ENCODE measurements at regions not wholly inside any gene's neighbourhood (a gene's known extent, or its start where the extent isn't known, plus 50 kb on each side); places are given as distances from the start of the nearest gene placed in this dataset.

DNA sequence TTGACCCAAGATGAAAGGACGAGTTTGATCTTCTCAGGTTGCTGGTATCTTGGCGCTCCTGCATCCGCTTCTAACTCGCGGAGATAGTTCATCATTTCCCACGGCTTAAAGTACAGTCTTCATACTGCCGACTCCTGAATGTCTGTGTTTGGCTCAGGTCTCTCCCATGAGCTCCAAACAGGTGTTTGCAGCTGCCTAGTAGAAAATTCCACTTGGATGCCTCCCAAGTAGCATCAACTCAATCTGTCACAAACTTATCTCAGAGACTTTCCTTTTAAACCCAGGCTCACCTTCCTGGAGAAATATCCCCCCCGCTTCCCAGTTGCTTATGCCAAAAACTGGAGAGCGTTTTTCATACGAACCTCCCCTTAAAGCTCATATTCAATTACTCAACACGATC lies 986.5 kb downstream of the TBC1D22A start:
- no peak for DNase-seq (ENCODE audit: low read depth in 2 of 3, low spot score in 2 of 3)

DNA sequence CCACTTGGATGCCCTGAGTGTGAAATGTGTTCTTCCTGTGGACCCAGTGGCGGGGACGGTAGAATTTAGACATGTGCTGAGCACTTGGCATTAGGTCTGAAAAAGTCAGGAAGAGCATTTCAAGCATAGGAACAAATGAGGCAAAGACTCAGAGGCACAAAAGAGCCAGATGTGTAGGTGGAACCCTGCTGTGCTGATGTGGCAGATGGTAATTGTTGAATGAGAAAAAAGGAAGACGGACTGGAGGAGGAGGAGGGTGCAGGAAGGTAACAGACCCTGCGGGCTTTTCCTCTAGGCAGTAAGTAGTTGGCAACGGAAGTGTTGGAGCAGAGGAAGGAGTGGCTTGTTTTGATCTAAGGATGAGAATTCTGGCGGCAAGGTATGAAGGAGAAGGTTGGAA lies 985.8 kb downstream of the TBC1D22A start:
- no peak for DNase-seq (ENCODE audit: low read depth in 2 of 3, low spot score in 2 of 3)

DNA sequence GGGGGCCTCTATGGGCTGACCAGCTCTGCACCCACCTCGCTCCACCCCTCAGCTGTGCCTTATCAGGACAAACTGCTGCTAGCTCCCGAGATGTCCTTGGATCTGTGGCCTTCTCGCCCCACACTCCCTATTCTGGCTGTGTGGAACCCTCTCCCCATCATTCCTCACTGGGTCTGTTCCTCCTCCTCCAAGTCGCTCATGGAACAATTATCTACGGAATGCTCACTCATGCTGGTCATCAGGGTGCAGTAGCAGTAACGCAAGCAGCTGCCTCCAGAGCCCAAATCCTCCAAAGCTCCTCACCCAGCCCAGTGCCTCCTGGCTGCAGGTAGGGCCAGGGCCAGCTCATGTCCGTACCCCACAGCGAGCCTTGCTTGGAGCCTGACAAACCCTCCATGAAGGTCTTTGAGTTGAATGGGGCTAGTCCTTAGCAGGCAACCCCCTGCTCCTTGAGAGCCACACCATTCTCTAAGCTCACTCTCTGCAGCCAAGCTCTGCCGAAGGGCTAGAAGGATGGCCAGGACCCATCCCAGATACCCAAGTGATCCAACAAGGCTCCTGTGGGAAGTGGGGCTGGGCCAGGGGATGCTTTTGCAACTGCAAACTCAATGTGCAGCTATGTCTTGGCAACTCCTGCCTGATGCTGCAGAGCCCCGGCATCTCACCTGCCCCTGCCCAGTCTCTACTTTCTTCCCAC lies 977.8 kb downstream of the TBC1D22A start:
- DNase-seq (ENCODE audit: low read depth in 2 of 3, low spot score in 2 of 3): no peak

DNA sequence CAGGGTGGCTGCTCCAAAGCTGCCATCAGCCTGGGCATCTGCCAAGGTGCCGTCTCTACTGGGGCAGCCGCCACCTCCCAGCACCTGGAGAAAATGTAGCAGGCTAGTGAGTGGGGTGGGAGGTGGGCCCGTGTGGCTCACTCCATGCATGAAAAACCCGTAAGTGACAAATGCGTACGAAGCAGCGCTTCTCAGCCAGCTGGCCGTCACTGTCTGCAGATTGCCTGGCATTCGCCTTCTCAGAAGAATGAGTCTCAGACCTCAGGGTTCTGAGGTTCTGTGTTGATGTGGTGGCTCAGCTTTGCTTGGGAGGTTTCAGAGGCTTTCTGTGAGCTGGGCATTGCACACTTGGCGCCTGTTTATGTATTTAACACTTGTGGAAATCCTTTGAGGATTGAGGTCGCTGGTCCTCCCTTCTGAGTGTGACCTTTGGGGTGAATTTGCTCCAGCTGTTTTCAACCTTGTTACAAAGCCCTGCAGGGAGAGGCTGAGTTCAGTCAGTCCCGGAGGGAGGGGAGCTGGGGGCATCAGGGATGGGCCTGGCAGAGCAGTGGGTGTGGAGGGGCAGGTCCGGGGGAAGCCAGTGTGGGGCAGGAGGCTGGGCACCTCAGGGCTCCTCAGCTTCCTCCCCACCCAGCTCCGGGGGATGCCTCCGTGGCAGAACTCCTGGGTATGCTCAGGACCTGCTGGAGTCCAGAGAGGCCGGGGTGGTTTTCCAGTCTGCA lies 977.0 kb downstream of the TBC1D22A start:
- no peak for DNase-seq (ENCODE audit: low read depth in 2 of 3, low spot score in 2 of 3)

DNA sequence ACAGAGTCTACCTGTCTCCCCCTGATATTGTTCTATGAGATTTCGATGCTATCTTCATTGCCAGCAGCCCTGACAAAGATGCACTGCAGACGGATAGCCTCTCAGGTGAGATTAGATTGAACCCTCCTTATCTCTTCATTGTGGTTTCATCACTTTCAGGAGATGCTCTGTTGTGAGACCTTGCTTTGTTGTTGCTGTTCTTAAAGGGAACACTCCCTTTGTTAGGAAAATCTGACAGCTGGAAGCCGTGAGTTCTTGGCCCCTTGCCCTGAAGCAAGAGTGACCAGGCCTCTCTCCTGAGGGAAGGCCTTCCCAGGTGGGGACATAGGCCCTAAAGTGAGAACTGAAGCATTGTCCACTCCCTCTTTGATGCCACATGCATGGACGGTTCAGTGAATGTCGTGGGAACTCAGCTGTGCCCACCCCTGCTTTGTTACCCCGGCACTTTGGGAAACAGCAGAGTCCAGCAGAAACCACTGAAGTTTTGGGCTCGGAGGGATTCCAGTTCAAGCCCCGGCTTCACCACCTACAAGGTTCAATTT lies 976.1 kb downstream of the TBC1D22A start:
- DNase-seq (ENCODE audit: low read depth in 2 of 3, low spot score in 2 of 3): no peak

DNA sequence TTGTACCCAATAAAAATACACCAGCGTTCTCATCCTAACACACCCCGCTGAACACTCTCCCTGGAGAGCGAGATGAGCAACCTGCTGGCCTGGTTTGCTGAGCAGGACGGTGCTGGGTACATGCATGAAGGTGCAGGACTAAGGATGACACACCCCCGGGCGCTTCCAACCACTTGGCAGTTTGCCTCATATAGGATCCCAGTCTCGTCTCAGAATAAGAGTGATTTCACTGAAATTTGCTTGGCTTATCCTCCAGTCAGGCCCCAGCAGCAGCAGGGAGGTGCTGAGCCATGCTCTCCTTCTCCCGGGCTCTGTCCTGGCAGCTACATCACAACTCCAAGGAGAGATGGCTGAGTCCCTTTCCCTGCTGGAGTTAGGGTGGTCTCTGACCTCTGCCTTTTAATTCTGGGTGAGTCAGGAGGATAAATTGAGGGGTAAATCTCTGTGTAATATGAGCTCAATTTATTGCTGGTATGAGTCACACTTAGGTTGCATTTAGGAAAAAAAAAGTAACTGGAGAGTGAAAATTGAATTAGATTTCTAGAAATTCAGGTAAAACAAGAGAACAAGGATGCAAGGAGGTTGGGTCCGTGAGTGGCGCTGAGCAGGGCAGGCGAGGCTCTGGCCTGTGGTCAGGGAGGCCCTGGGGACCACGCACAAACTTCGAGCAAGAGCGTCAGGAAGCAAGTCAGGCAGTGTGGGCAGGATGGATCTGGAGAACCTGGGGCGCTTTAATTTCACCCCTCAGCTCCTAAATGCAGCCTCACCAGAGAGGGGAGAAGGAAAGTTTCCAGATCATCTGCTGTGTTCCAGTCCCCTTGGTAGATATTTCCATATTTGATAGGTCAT lies 974.0 kb downstream of the TBC1D22A start:
- no peak for DNase-seq (ENCODE audit: low read depth in 2 of 3, low spot score in 2 of 3)

DNA sequence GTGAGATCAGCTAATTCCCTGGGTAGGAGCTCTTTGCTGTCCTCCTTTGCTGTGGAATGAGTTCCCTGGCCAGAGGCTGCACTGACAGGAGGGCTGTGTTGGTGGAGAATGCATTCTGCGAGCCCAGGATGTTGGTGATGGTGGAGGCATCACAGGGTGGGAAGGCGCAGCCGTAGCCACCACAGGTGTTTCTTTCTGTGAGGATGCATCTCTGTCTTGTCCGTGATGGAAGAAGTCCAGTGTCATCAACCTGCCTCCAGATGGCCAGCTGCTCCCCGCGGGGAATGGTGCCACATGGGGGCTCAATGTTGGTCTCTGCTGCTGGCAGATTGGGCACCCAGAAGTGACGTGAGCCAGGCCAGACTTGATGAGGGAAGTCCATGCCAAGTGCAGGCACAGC lies 972.1 kb downstream of the TBC1D22A start:
- no peak for DNase-seq (ENCODE audit: low read depth in 2 of 3, low spot score in 2 of 3)

DNA sequence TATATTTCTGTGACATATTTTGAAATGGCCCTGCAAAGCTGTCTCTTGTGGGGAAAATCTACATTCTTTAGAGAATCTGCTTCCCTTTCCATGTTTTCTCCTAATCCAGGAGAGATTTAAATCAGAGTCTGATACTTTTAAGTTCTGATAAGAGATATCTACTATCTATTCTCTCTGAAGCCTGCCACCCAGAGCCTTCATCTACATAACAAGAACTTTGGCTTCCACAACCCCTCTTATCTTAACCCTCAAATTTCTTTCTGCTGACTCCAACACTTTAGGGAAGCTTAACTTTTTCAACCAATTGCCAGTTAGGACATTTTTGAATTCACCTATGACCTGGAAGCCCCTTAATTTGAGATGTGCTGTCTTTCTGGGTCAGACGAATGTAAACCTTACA lies 965.2 kb downstream of the TBC1D22A start:
- DNase-seq (ENCODE audit: low read depth in 2 of 3, low spot score in 2 of 3): no peak

DNA sequence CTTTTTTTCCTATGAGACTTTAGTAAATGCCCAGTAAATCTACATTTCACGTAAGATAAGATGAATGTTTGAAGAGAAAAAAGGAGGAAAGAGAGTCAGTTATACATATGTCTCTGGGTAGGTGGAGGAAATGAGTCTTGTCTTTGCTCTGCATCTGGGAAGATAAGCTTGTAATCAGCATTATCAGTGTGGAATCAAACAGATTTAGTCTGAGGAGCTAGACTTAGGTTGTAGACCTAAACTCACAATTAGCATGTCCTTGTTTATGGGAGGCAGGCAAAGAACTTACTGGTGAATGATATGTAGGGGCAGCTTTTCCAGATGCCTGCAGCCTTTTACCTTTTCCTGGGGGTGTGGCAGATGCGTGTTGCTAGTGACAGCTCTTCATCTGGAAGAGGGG lies 962.3 kb downstream of the TBC1D22A start:
- no peak for DNase-seq (ENCODE audit: low read depth in 2 of 3, low spot score in 2 of 3)

DNA sequence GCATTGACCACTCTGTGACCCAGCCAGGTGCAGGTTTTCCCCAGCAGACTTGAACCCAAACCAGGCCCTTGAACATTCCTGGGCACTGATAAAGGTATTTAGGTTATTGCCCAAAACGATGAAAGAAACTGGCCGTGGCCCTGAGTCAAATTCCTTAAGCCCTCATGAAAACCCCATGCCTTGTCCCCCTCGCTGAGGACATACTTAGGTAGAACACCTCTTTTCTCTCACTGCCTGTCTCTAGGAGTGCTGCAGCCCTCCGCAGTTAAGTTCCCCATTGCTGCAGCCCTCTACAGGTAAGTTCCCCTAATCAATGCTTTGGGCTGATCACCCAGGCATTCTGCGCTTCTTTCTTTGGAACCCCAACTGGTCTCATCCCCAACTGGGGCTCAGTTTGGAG lies 961.6 kb downstream of the TBC1D22A start:
- no peak for DNase-seq (ENCODE audit: low read depth in 2 of 3, low spot score in 2 of 3)

DNA sequence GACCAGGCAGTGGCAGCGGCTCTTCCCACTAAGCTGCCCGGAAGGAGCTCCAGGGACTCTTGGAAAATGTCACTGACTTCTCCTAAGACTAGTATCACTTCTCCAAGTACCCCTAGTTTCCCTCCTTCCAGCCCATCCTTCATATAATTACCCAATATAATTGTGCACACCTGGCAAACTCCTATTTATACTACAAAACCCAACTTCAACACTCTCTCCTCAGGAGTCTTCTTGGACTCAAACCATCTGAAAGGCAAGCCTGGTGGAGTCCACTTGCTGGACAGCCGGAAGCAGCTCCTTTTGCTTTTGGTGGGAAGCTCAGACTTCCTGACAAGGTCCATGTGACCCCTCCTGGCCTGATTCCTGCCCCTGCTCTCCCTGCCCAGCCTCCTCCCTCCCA lies 955.9 kb downstream of the TBC1D22A start:
- DNase-seq (ENCODE audit: low read depth in 2 of 3, low spot score in 2 of 3): no peak

DNA sequence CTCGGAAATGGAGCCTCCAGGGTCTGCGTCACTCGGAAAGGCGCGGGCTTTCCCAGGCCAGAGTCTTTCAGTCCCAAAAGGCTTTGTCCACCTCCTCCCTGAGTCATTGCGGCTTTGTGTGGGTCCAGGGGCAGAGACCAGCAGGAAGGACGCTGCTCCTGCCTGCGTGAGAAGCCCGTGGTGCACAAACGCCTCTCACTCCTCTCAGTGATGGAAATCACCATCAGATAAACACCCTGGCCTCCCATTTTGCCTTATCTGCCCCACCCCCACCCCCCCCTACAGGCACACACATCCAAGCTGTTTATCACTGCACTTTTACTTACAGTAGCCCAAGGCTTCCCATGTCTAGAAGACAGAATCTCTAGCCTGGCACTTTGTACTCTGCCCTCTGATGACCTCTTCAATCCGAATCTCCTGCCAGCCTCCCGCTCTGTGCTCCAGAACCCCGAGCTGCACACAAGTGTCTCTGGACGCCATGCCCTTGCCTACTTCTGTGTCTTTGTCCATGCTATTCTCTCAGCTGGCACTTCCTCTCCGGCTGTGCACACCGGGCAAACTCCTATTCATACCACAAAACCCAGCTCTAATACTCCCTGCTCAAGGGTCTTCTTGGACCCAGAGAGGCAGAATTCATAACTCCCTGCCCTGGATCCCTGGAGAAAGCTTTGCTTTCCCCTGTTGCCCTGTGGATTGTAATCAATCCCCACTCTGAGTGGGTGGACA lies 954.6 kb downstream of the TBC1D22A start:
- no peak for DNase-seq (ENCODE audit: low read depth in 2 of 3, low spot score in 2 of 3)

DNA sequence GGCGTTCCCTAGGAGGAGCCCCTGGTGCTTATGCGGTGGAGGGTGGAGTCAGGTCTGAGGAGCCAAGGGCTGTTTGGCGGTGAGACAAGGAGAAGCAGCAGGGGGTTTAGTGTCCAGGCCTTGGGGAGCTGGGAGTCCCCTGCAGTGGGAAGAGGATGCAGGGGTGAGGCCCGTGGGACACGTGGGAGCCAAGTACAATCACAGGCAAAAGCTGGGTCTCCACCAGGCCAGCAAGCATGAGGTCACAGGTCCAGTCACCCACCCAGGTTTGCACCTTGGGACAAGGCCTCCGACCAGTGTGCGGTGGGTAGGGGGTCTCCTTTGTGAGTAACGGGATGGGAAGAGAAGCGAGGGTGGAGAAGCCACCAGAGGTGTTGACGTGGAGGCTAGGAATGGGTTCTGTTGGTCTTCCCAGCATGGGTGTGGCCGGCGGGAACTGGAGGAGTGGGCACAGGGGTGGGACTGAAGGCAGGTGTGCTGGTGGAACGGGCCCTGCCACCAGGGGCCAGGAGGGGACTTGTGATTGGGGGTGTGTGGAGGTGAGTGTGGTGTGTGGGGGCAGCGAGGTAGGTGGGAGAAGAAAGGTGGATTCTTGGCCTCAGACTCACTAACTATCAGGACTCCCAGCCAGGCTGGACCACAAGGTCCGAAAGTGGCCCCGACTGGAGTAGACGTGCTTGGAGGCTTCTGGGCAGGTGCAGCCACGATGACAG lies 953.6 kb downstream of the TBC1D22A start:
- DNase-seq (ENCODE audit: low read depth in 2 of 3, low spot score in 2 of 3): no peak

DNA sequence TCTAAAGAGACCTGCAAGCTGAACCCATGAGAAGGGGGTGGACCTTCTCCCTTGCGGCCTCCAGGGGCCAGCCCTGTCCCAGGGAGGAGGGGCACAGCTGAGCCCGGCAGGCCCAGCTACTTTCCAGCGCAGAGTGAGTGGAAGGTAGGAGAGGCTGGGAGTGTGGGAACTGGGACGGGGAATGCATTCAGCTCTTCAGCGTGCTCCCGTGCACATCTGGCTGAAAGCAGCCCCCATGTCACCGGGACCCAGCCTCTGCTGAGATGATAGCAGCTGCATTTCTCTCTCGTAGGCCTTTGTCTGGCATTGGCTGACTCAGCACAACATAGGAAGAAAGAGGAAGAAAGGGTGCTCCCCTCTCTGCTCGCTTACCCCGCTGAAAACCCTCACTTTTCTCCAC lies 951.5 kb downstream of the TBC1D22A start:
- no peak for DNase-seq (ENCODE audit: low read depth in 2 of 3, low spot score in 2 of 3)

DNA sequence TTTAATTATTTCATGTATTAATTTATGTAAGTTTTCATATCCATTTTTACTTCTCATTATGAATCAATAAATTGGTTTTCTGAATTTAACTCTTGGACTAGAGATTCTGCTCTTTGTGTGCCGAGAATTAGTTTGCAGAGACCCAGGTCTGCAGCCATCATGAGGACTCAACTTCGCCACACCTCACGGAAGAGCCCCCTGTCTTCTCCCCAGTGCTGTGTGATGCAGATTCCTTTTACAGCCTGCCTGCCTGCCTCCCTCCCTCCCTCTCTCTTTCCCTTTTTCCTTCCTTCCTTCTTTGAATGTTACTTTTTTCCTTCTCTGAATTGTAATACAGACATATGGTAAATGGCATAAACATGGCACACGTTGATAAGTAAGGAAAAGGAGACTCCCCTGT lies 947.7 kb downstream of the TBC1D22A start:
- no peak for DNase-seq (ENCODE audit: low read depth in 2 of 3, low spot score in 2 of 3)

DNA sequence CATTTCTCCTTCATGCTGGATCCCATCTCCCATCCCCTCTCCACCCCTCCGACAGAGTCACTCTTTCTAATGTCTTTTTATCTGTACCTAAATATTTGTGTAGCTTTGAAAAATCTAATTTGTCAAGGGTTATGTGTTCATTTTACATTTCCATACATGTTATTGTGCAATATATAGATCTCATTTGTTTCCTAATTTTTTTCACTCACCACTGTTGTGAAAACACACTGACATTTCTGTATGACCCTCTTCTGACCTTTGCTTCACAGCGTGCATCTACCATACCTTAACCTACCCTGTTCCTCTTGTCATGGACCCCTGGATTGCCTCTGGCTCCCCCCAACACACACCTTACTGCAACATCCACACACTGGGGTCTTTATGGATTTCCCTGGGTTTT lies 942.9 kb downstream of the TBC1D22A start:
- DNase-seq (ENCODE audit: low read depth in 2 of 3, low spot score in 2 of 3): no peak

DNA sequence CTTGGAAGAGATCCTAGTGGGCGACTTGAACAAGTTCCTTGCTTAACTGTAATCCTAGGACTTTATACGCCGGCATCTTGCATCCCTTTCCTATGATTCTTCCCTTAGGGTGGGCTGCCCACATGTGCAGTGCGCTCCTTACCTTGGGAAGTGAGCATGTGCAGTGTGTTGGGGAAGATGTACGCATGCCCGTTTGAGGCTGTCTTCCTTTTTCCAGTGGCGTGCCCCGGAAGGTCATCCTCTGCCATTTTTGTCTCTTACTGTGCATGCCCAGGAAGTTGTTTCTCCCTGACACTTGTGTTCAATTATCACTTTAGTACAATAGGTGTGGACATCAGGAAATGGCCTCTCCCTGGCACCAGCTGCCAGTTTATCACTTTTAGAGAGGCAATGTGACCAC lies 936.5 kb downstream of the TBC1D22A start:
- no peak for DNase-seq (ENCODE audit: low read depth in 2 of 3, low spot score in 2 of 3)

DNA sequence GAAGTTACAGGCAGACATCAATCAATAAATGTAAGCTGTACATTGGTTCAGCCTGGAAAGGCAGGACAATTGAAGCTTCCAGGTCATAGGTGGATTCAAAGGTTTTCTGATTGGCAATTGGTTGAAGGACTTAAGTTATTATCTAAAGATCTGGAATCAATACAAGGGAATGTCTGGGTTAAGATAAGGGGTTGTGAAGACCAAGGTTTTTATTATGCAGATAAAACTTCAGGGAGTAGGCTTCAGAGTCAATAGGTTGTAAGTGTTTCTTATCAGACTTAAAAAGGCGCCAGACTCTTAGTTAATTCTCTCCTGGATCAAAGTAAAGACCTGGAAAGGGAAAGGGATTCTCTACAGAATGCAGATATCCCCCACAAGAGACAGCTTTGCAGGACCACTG lies 935.4 kb downstream of the TBC1D22A start:
- DNase-seq (ENCODE audit: low read depth in 2 of 3, low spot score in 2 of 3): no peak

DNA sequence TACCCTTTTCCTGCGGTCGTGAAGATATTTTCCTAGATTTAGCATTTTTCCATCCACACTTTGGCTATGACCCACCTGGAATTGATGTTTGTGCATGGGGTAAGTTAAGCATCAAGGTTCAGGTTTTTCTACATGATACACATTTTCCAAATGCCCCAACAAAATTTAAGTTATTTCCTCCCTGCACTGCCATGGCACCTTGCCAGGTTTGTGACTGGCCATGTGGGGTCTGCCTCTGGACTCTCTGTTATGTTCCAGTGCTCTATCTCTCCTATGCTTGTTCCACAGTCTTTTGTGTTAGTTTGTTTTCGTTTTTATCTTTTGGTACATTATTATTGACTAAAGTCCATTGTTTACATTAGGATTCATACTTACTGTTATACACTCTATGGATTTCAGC lies 934.3 kb downstream of the TBC1D22A start:
- DNase-seq (ENCODE audit: low read depth in 2 of 3, low spot score in 2 of 3): no peak

DNA sequence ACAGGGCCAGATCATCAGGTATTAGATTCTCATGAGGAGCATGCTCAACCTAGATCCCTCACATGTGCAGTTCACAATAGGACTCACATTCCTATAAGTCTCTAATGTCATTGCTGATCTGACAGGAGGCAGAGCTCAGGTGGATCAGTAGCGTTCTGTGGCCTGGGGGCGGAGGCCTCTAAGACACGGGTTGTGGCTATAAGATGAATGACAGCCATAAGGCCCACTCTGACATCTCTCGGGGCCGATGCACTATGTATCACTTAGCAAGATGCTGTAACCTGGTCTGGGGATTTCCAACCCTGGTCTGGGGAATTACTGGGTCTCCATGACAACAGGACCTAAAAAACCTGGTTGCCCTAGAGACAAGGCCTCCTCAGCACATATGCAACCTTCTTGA lies 932.7 kb downstream of the TBC1D22A start:
- DNase-seq (ENCODE audit: low read depth in 2 of 3, low spot score in 2 of 3): no peak

Measured in activated CD8-positive, alpha-beta memory T cell treated with anti-CD3 and anti-CD28 coated beads for 48 hours (primary cell).